Hepatocyte (in vitro differentiated cells): ENCODE measurements at regions not wholly inside any gene's neighbourhood (a gene's known extent, or its start where the extent isn't known, plus 50 kb on each side); places are given as distances from the start of the nearest gene placed in this dataset.

Experiments
- CTCF ChIP-seq: fragments of 200-600 bp; sonication (generic); IDR thresholded peaks from 2 replicates; pipeline ENCODE4 v1.5.1; 2016; ENCODE audit warnings: antibody characterized with exemption, mild to moderate bottlenecking; ENCODE audit not compliant: poor library complexity
- EZH2phosphoT487 ChIP-seq: fragments of 200-600 bp; sonication (generic); IDR thresholded peaks from one replicate; pipeline ENCODE4 v1.6.1; 2018; ENCODE audit warnings: antibody characterized with exemption, mild to moderate bottlenecking, low read depth, moderate library complexity; ENCODE audit not compliant: unreplicated experiment, severe bottlenecking

GRCh38 chr11:20259506-20259905, 99.2 kb upstream of the DBX1 start:
- no peak for TF ChIP-seq CTCF
- TF ChIP-seq EZH2phosphoT487: no peak
